ENCODE measurements at regions not wholly inside any gene's neighbourhood (a gene's known extent, or its start where the extent isn't known, plus 50 kb on each side); places are given as distances from the start of the nearest gene placed in this dataset.

DNA sequence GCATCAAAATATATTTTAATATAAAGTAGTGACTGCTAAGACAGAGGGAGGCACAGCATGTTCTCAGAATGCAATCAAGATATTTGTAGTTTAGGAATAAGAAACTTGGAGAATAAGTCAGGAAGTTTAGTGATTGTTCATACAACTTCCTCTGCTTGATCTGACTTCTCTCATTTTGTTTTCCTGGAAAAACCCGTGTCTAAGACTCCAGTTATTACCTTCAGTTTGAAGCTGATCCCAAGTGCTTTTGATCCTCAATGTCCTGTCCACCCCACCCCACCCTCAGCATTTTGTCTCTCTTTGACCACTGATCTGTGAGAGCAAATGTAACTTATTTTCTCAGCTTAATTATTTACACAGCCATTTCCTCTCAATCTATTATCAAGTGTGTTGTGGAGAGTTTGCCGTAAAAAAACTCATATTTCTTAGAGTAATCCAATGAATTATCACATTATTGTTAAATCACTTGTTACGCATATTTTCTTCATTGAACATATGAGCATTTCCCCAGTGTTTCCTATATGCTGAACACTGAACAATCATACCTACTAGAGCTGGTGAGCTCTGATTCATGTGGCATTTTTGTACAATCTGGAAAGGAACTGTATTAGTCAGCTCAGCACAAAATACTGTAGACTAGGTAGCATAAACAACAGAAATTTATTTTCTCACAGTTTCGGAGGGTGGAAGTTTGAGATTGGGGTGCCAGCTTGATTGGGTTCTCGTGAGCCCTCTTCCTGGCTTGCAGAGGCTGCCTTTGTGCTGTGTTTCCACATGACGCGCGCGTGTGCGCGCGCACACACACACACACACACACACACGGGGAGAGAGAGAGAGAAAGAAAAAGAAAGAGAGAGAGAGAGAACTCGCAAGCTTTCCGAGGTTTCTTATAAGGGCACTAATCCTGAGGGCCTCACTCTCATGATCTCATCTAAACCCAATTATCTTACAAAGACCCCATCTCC lies 65.5 kb upstream of the DPYD start:
- H3K27ac ChIP-seq (ENCODE audit: low read depth in 1 of 2, low read length in 1 of 2), result no peak overlapping the region
- TF ChIP-seq, protein P1, sequence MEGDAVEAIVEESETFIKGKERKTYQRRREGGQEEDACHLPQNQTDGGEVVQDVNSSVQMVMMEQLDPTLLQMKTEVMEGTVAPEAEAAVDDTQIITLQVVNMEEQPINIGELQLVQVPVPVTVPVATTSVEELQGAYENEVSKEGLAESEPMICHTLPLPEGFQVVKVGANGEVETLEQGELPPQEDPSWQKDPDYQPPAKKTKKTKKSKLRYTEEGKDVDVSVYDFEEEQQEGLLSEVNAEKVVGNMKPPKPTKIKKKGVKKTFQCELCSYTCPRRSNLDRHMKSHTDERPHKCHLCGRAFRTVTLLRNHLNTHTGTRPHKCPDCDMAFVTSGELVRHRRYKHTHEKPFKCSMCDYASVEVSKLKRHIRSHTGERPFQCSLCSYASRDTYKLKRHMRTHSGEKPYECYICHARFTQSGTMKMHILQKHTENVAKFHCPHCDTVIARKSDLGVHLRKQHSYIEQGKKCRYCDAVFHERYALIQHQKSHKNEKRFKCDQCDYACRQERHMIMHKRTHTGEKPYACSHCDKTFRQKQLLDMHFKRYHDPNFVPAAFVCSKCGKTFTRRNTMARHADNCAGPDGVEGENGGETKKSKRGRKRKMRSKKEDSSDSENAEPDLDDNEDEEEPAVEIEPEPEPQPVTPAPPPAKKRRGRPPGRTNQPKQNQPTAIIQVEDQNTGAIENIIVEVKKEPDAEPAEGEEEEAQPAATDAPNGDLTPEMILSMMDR (IDR thresholded peaks at IDR 0.05; ENCODE audit: control extremely low read depth, extremely low read depth), result no peak
- H3K9me3 ChIP-seq (ENCODE audit: control insufficient read depth in 4 of 4, insufficient read depth in 3 of 4, low read length in 3 of 4), result no peaks in the 10 kb centered on the region
- H3K4me3 ChIP-seq, result no peak overlapping the region
- no peak overlapping the region for H3K9ac ChIP-seq (ENCODE audit: insufficient read depth in 1 of 2, low read length in 2 of 2)
- no peak for ATAC-seq (ENCODE audit: insufficient read depth, low FRiP score)
- WGBS, 2 donors, result 84 to 90% methylated on average over 15 of the region's 15 CpGs
- H3K4me1 ChIP-seq (ENCODE audit: control insufficient read depth in 5 of 5, insufficient read depth in 5 of 5, low read length in 5 of 5), result no peaks in the 10 kb centered on the region
- no peak for DNase-seq
- H3K36me3 ChIP-seq (ENCODE audit: control insufficient read depth in 4 of 4, insufficient read depth in 4 of 4, low read length in 4 of 4), result no peaks in the 10 kb centered on the region
- H3K27me3 ChIP-seq (ENCODE audit: control insufficient read depth in 3 of 3, insufficient read depth in 3 of 3, low read length in 2 of 3), result no peaks in the 10 kb centered on the region

DNA sequence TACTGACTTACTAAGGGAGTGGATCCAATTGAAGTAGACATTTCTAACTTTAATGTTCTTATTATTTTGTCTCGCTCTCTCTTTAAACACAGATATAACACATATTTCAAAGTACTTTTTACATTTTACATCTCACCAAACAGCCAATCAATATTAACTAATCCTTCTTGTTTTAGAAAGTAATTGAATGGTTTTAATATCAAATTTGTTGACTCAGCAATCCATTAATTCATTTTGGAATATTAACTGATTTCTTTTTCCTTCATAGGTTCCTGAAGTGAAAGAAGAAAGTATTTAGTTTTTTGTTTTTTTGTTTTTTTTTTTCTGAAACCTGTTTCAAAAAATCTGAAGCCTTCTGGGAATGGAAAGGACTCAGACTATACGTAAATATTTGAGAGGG lies 62.3 kb upstream of the DPYD start:
- Histone ChIP-seq H3K4me1 (ENCODE audit: control insufficient read depth in 5 of 5, insufficient read depth in 5 of 5, low read length in 5 of 5) (no peaks in the 10 kb centered on the region), H3K4me3 (no peak overlapping the region), H3K9ac (ENCODE audit: insufficient read depth in 1 of 2, low read length in 2 of 2) (no peak overlapping the region), H3K27me3 (ENCODE audit: control insufficient read depth in 3 of 3, insufficient read depth in 3 of 3, low read length in 2 of 3) (no peaks in the 10 kb centered on the region), H3K27ac (ENCODE audit: low read depth in 1 of 2, low read length in 1 of 2) (no peak overlapping the region), H3K9me3 (ENCODE audit: control insufficient read depth in 4 of 4, insufficient read depth in 3 of 4, low read length in 3 of 4) (no peaks in the 10 kb centered on the region), H3K36me3 (ENCODE audit: control insufficient read depth in 4 of 4, insufficient read depth in 4 of 4, low read length in 4 of 4) (no peaks in the 10 kb centered on the region)
- TF ChIP-seq, protein P1 (IDR thresholded peaks at IDR 0.05; ENCODE audit: control extremely low read depth, extremely low read depth), result no peak
- WGBS, 2 donors, result 90 to 91% methylated on average over 2 of the region's 2 CpGs
- ATAC-seq (ENCODE audit: insufficient read depth, low FRiP score), result no peak
- DNase-seq, result no peak

DNA sequence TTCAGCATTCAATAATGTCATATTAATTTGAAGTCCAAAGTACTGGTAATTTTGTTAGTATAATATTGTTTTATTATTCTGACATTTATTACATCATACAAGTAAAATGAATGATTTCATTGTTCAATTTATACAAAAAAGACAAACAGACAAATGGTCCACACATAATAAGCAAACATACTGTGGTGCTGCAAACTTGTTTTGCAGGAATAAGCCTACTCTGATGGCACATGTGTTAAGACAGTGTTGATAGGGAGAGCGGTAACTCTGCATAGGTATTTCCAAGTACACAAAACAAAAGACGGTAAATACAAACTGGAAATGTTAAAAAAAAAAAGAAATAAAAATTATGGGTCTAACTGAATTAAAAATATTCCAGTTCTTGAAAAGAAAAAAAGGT lies 59.7 kb upstream of the DPYD start:
- ATAC-seq (ENCODE audit: insufficient read depth, low FRiP score), result no peak
- WGBS, 2 donors, result 96% methylated on average over 2 of the region's 2 CpGs
- Histone ChIP-seq H3K27ac (ENCODE audit: low read depth in 1 of 2, low read length in 1 of 2) (no peak overlapping the region), H3K9ac (ENCODE audit: insufficient read depth in 1 of 2, low read length in 2 of 2) (no peak overlapping the region), H3K27me3 (ENCODE audit: control insufficient read depth in 3 of 3, insufficient read depth in 3 of 3, low read length in 2 of 3) (no peaks in the 10 kb centered on the region), H3K4me1 (ENCODE audit: control insufficient read depth in 5 of 5, insufficient read depth in 5 of 5, low read length in 5 of 5) (no peaks in the 10 kb centered on the region), H3K9me3 (ENCODE audit: control insufficient read depth in 4 of 4, insufficient read depth in 3 of 4, low read length in 3 of 4) (no peaks in the 10 kb centered on the region), H3K36me3 (ENCODE audit: control insufficient read depth in 4 of 4, insufficient read depth in 4 of 4, low read length in 4 of 4) (no peaks in the 10 kb centered on the region), H3K4me3 (no peak overlapping the region)
- DNase-seq, result no peak
- TF ChIP-seq, protein P1 (IDR thresholded peaks at IDR 0.05; ENCODE audit: control extremely low read depth, extremely low read depth), result no peak
